ENCODE measurements at regions not wholly inside any gene's neighbourhood (a gene's known extent, or its start where the extent isn't known, plus 50 kb on each side); places are given as distances from the start of the nearest gene placed in this dataset.

DNA sequence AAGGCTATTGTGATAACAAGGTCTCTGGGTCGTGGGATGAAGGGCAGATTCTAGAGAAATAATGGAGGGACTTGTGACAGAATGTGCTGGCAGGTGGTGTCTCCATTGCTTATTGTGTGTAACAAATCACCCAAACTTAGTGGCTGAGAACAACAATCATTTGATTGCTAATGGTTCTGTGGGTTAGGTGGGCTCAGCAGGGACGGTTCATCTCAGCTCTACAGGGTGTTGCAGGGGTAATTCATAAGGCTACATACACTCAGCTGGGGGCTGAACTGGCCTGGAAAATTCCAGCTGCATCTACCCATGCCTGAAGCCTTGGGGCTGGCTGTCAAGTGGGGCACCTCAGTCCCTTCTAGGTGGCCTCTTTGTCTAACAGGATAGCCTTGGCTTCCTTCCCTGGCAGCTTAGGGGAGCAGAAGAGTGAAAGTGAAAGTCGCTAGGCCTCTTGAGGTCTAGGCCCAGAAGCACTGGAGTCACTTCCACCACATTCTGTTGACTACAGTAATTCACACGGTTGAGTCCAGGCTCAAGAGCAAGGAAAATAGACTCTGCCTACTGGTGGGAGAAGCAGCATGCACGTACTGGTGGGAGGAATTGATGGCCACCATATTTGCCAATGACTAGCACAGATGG lies 308.9 kb downstream of the MN1 start:
- no peak for DNase-seq

DNA sequence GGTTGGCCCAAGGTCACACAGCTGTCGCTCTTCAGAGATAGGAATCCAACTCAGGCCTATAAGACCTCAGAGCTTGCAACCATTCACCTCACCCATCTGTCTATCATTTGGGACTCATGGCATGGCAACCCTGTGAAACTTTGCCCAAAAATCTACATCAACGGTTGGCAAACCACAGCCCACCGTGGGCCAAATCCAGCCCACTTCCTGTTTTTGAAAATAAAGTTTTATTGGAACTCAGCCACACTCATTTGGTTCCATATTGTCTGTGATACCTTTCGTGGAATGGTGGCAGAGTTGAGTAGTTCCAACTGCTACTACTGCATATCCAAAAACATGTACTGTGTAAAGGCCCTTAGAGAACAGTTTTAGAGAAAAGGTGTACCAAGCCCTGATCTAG lies 307.8 kb downstream of the MN1 start:
- DNase-seq: no peak

DNA sequence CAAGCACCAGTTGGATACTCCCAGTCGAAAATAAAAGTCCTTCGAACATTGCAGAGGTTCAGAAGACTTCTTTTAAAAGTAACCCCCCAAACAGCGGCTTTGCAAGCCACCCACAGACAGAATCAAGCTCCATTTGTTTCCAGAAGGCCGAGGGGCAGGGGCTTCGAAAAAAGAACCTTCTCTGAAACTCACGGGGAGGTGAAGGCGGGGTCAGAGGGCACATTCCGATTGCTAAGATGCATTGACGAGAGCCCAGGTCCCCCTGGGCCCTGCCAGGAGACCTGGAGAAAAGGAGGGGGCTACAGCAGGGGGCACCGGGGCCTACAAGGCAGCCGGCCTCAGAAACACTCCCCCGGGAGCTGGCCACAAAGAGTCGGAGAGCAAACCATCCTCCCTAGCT lies 306.8 kb downstream of the MN1 start:
- no peak for DNase-seq

DNA sequence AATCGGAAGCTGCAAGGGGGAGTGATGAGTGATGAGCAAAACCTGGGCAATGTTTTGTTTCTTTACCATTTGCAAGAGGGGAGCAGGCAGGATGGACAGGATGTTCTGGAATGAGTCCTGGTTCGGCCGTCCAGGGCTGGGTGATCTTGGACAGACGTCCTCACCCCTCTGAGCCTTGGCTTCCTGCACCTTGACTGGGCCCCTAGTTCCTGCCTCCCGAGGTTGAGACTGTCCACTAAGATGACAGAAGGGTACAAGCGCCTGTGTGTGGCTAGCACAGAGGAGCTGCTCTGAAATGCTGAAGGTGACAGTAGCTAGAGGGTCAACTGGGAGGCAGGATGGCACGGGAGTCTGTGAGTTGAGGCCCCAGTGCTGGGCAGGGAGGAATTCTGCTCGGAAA lies 306.2 kb downstream of the MN1 start:
- no peak for DNase-seq

DNA sequence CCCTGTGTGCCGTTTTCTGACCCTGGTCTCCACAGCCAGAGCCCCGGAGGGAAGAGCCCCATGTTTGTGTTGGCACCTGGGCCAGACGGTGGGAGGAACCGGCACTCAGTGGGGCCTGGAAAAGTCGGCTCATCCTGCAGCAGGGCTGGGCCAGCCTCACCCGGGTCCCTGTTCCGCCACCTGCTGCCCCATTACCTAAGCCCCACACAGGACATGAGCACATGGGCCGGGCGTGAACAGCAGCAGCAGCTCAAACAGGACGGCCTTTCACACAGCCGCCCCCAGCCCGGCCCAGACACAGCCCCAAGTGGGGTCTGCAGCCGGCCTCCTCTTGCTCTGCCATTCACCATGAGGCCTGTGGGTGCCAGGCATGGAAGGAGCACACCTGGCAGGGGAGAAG lies 302.4 kb downstream of the MN1 start:
- no peak for DNase-seq

DNA sequence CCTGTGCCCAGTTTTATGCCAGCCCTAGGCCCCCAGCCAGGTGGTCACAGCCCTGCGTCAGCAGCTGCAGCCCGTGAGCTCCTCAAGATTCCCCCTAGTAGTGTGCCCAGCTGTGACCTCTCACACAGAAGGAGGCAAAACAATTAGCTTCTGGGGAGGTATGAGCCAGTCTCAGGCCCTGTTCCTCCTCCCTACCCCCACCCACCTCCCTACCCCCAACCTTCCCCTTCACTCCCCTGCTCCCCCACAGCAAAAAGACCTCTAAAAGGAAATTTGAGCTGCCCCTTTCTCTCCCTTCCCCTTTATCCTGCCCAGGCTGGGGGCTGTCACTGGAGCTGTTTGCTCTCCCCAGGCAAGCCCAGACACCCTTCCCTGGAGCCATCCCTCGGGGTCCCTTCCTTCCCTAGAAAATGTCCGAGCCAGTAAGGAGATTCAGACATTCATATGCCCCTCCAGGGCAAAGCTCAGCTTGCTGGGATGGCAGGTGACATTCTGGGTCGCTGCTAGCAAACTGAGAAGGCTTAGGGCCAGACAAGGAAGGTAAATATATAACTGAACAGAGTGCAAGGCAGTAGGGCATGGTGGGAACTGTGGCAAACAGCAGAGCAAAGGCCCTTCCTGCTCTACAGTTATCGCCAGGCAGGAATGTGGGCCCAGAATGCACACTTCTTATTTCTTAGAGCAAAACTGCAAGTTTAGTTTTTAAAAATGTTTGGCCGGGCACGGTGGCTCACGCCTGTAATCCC lies 300.2 kb downstream of the MN1 start:
- DNase-seq: no peak

DNA sequence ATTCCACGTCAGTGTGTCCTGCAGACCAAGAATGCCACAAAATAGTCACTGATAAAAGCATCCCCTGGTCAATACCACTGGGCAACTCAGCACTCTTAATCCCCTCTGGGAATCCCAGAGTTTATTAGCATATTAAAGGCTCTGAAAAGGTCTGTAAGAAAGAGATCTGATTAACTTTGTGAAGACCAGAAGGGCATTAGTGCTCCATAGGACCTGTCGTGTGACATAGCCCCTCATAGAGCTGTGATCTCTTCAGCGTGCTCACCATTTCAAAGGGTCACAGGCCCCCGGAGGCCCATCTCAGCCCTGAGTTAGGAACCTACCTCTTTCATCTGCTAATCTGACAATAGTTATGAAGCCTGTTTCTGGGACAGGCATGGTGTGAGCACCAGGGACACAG lies 299.2 kb downstream of the MN1 start:
- no peak for DNase-seq

DNA sequence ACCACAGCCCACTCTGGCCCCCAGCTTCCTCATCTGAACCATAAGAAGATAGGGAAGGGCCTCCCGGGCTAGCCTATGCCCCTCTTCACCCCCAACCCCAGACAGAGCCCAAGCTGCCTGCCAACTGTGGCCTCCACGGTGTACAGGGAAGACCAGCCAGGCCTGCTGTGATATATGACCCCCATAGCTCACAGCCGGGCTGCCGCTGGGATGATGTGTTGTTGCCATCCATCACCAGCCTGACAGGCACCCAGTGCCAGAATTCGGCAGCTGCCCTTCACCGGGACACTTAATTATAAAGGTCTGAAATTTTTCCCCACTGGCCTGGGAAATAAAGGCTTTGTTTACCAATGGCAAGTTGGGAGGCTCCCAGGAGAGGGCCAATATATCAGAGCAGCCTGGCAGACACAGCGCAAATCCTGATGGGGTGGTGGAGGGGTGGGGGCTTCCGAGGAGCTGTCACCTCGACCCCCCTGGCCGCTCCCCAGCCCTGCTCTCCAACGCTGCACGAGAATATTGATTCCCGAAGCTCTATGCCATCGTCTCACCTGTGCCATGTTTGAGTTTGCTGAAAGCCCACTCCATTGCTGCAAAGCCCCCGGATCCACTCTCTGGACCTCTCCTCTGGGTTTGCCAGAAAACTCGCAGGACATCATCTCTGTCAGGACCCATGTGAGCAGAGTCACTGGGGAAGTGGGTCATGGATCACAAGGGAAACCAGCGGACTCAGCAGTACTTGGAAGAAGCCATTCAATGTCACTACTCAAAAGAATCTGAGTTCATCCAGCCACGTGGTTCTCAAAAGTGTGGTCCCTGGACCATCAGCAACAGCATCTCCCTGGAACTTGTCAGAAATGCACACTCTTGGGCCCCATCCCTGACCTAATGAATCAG lies 296.9 kb downstream of the MN1 start:
- no peak for DNase-seq

DNA sequence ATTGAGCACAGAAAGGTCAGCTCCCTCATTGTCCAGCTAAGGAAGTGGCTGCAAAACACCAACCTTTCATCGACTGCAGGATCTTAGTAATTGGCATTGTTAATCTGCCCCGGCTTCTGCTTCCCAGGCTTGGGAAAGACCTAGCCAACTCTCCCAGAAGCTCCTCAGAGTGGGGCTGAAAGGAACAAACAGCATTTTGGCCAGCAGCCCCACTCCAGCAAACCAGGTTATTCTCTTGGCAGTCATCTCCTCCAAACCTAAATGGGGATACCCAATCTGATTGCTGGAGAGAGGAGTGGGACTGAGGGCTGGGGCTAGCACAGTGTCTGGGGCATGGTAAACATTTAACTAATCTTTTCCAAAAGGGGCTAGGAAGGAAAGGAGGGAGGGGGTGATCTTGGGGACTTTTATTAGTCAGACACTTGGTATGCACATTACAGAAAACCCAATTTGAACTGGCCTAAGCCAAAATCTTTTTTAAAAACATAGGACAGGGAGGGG lies 294.4 kb downstream of the MN1 start:
- no peak for DNase-seq

DNA sequence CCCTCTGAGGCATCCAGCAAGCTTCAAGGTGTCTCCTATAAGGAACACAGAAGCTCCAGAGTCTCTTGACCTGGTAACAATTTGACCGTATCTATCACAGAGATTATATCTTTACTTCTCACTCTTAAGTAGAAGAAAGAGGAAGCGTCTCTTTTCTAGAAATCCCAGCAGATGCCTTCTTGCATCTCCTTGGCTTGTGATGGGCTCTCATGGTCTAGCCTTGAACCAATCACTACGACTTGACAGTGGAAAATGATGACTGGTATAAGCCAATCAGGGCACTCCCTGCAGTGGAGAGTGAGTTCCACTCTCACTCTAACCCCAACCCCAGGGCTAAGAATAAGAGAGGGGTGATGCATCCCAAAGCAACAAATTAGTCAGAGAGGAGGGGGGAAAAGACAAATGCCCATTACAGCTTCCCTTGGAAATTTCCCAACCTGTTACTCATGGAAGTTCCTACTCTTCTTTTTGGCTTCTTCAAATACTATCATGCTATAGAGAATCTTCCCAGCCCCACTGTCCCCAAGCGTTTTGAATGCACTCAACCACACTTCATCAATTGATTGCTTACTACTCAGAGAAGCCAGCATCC lies 293.5 kb downstream of the MN1 start:
- no peak for DNase-seq

DNA sequence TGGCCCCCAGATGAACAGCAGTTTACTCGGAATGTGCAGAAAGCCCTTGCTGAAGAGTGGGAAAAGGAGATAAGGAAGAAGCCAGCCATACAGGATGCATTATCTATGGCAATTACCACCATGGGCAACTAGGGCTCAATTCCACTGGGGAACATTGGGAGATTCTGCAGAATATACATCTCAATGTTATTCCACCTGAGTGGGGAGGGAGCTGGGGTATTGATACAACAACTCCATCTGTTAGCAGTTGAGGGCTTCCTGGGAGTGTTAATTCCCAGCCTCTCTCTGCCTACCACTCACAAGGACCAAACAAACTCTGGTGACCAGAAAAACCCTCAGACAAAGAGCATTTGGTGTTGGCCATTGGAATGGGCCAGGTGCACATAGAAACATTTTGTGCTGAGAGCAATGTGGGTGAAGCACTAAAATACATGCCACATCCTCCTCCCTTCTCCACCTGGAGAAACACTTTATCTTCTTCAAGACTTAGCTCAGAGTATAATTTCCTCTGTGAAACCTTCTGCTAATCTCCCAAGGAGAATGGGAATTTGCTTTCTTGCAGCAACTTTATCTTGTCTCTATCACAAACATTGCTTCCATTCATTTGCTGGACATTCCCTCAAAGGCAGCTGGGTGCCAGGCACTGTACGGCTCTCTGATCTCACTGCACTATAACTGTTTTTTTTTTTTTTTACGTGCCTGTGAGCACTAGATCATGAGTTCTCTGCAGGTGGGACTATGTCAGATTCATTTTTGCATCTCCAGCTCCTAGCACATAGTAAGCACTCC lies 292.2 kb downstream of the MN1 start:
- no peak for DNase-seq

DNA sequence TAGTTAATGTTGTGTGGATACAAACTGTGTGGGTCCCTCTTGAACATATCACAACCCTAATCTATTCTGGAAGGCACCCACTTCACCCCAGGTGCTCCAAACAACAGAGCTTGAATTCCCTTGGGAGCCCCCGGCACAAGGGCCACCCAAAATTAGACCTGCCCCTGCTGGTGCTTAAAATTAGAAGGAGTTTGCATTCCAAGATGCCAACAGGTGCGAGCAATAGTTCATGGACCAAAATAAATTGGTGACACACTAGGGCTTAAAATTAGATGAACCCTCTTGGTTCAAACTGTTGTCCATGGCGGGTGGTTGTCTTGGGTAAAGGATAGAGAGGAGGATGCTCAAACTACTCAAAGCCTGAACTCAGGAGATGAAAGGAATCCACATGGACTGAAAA lies 291.5 kb downstream of the MN1 start:
- DNase-seq: no peak

DNA sequence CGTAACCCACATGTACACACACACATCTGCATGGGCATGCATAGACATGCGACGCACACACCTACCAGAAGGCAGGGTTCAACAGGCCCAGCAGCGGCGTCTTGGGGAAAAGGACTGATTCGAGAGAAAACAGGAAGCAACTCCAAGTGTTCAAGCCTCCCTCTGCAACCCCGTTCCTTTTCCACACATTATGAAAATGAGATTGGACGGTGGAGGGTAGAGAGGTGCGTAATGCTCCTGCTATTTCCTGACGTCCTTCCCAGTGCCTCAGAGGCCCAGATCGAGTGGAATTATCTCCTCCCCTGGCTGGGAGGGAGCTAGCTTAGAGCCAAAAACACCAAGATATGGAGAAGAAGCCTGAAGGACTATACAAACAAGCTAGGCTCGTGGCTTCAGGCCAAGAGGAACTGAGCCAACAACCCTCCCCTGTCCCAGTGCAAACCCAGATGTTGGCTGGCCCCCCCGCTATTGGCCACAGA lies 289.2 kb downstream of the MN1 start:
- no peak for DNase-seq

DNA sequence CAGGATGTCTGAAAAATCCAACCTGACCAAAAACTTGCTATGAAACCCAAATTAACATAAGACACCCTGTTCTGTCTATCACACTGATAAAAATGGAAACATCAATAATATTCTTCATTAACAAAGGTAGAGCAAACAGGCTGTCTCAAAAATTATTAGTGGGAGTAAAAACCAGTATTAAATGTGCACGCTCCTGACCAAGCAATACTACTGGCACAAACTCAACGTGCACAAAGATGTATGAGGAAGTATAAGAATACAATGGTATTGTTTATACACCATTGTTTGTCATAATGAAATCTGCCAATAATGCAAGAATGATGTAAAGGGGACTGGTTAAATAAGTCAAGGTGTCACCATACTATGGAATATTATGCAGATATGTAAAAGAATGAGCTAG lies 288.5 kb downstream of the MN1 start:
- DNase-seq: no peak

DNA sequence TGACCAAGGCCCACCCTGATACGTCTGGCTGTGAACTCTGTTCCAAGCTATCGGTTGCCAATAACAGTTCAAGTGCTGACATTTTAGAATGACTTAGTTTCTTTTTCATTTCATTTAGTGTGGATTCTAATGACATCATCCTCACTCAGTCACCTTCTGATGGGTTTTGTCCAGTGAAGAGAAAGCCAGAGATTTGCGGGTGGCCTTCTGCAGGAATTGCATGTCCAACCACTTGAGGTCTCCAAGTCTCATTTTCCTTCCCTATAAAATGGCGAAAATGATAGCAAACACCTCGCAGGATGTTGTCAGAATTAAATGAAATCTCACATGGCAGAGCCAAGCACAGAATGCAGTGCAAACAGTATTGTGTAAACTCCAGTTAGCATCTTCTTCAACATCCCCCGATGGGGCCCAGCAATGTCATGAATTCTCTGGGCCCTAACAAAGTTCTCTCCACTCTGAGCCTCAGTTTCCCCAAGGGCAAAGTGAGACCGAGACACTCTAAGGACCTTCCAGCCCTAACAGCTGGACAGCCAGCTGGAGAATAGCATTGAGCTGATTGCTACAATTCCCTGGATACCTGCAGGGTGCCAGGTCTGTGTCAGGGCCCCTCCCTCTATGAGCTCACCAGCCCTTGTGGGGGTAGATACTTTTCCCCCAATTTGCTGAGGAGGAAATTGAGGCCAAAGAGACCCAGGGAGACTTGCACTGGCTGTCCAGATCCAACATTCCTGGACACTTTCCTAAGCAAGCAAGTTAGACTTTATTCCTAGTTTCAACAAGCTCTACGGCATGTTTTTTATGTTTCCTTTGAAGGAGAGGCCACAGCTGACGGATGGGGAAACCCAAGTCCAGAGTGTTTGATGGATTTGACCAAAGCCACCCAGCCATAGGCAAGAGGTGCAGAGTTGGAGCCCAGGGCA lies 286.7 kb downstream of the MN1 start:
- no peak for DNase-seq

DNA sequence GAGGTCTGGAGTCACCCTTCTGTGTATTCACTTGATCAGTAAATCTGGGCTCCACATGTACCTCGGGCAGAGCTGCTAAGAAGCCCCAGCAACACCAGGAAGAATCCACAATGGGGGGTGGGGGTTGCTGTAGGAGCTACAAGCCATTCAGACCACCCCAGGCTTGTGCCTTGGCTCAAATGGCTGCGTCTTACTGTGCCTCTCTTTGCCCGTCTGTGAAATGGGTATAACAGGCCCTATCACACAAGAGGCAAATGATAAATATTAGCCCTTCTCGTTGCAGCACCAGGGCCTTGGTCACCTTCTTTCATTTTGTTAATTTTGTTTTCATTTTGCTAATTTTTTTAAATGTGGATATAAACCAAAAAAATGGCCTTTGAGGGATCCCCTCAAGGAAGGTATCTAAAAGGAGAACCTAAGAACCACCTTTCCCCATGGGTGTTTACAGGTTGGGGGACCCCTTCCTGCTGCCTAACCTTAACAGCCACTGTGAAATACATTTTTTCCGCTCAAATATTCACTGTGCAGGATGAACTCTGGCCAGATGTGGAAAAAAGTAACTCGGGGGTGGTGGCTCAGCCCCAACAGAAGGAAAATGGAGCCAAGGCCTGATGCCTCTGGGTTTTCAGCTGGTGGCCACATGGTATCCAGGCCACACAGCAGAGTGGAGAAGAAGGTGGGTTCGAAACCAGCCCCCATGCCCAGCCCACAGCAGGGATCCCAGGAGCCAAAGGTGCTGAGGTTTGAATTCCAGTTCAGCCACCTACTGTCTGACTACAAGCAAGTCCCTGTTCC lies 284.0 kb downstream of the MN1 start:
- DNase-seq: no peak

DNA sequence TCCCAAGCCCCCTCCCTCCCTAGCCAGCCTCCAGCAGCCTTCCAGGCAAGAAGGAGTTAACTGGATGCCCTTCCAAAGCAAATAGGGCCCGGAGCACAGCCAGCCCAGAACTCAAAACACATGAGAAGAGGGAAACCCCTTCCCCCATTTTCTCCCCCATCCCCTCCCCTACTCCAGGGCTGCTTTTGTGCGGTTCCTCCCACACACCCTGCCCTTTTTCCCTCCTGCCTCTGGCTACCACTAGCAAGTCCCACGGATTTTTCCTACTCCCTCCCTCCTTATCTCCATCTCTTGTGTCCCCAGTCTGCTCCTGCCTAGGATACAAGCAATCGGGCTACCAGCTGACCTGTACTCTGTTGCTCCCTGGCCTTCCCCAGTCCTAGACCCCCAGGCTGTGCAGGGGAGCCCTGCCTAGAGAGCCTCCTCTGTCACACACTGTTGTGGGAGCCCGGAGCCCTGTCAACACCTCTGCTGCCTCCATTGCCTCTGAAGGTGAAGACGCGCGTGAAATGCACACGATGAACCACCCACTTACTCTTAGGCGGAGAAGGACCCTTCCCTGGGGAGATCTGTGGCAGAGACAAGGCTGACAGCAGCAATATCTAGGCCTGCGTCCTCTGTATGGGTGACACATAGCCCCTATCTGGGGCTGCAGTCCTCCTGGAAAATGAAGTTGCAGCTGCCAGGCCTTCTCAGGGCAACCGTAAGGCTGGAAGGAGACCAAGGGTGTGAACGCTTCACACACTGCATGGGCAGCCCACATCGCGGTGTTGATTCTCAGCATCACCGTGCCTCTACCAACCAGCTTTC lies 282.8 kb downstream of the MN1 start:
- no peak for DNase-seq

DNA sequence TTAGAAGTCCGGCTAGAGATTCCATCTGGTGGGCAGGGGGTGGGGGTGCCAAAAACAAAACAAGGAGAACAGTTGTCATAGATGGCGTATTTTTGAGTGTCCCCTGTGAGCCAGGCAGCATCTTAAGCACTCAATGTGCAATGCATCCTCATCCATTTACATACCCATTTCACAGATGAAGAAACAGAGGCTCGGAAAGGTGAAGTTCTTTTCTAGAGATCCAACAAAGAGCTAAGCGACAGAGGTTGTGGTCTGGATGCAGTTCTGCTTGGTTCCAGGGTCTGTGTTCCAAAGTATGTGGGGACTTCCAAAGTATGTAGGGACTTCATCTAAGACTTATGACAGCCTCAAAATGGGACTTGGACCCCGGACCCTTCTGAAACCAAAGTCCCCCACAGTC lies 277.8 kb downstream of the MN1 start:
- DNase-seq: no peak

DNA sequence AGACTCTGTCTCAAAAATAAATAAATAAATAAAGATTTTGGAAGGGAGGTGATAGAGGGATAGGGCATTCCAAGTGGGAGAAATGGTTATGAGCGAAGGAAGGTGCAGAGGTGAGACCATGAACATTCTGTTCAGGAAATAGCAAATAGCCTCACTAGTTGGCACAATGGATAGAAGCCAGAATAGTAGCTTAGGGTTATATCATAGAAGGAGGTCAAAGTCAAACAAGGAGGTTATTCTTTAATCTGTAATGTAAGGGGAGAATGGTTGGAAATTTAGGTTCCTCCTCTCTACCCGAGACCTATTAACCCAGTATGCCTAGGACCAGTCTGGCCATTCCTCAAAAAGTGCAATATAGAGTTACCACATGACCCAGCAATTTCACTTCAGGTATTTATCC lies 275.8 kb downstream of the MN1 start:
- DNase-seq: no peak
